Adrenal gland (tissue), 9 donors: ENCODE measurements at regions not wholly inside any gene's neighbourhood (a gene's known extent, or its start where the extent isn't known, plus 50 kb on each side); places are given as distances from the start of the nearest gene placed in this dataset.

Experiments
- DNase-seq, 7 donors: peaks; one replicate each; pipeline ENCODE4 v3.0.0-alpha.2; 2019 to 2020
- H3K27ac ChIP-seq, 5 donors: fragments of 200-600 bp; sonication (generic) in 4 of 5; 1 replicate in 3 of 5; 2 replicates in 2 of 5; pipeline versions ENCODE4 v1.5.1 to v1.8.0; 2016 to 2020; ENCODE audit warnings: mild to moderate bottlenecking in 1 of 5
- H3K27me3 ChIP-seq: fragments of 200-600 bp; 2 replicates; pipeline ENCODE4 v1.8.0; 2021
- H3K36me3 ChIP-seq, 2 donors: fragments of 200-600 bp; replicated peaks in 1 of 2; 1 replicate in 1 of 2; 2 replicates in 1 of 2; pipeline versions ENCODE4 v1.5.1 to v1.8.0; 2018 to 2022
- H3K4me1 ChIP-seq, 2 donors: fragments of 200-600 bp; replicated peaks in 1 of 2; 1 replicate in 1 of 2; 2 replicates in 1 of 2; pipeline versions ENCODE4 v1.5.1 to v1.8.0; 2018 to 2021
- H3K4me3 ChIP-seq, 4 donors: fragments of 200-600 bp; sonication (generic) in 3 of 4; one replicate each; pipeline ENCODE4 v1.5.1; 2016 to 2018
- H3K9me3 ChIP-seq, 3 donors: fragments of 200-600 bp; sonication (generic) in 1 of 3; replicated peaks in 1 of 3; 1 replicate in 2 of 3; 2 replicates in 1 of 3; pipeline versions ENCODE4 v1.5.1 to v1.8.0; 2016 to 2021
- CTCF ChIP-seq, 6 experiments: fragments of 450-650 bp in 4 of 6; fragments of 200-600 bp in 2 of 6; sonication (generic) in 1 of 6; IDR thresholded peaks; 1 replicate in 5 of 6; 2 replicates in 1 of 6; pipeline versions ENCODE4 v1.5.1 to v1.8.0; 2016 to 2021; ENCODE audit warnings: antibody characterized with exemption in 6 of 6, mild to moderate bottlenecking in 2 of 6, moderate library complexity in 1 of 6
- POLR2A ChIP-seq, 2 donors: fragments of 450-650 bp; IDR thresholded peaks; one replicate each; pipeline ENCODE4 v1.6.1; 2017; ENCODE audit warnings: antibody characterized with exemption in 2 of 2, mild to moderate bottlenecking in 2 of 2, moderate library complexity in 1 of 2
- WGBS, 4 donors: extraction: QIAGEN DNeasy Blood & Tissue Kit in 2 of 4; methylation state at CpG; one replicate each; pipeline versions ENCODE4 v1.1.5 to v1.1.7; 2013 to 2017; 5-methylcytosine and 5-hydroxymethylcytosine counted together
- intact Hi-C, 2 donors: fragments of 100-400 bp; cut with DNase I; formaldehyde crosslinking; loops; one replicate each; pipeline versions ENCODE4 v1.14.1 to v1.15.0; 2022 to 2023
- donor health status: healthy with polysubstance abuse.
- donor health status: Bipolar disorder and iron deficiency.
- donor health status: DM: yes; HTN: yes; CAD: no.
- donor health status: DM: no; HTN: no; CAD: no.
- donor health status: DM: no; HTN: no; CAD: no.

GRCh38 chr2:63668000-63668399, 79.2 kb downstream of the MDH1 start:
- no peak for DNase-seq
- no peak for TF ChIP-seq CTCF (IDR thresholded peaks at IDR 0.05)
- Histone ChIP-seq H3K36me3 (no peaks in the 10 kb centered on the region), H3K9me3 (no peaks in the 10 kb centered on the region), H3K4me3 (no peak overlapping the region), H3K27me3 (no peaks in the 10 kb centered on the region), H3K4me1 (no peaks in the 10 kb centered on the region), H3K27ac (no peak overlapping the region)
- WGBS, 4 donors: 84 to 90% (median 88%) methylated on average over 1 of the region's 1 CpG
- intact Hi-C loops: no loop called here

GRCh38 chr2:63668466-63668865, 79.7 kb downstream of the MDH1 start:
- DNase-seq: no peak
- Histone ChIP-seq H3K27me3 (no peaks in the 10 kb centered on the region), H3K4me3 (no peak overlapping the region), H3K4me1 (no peaks in the 10 kb centered on the region), H3K27ac (no peak overlapping the region), H3K9me3 (no peaks in the 10 kb centered on the region), H3K36me3 (no peaks in the 10 kb centered on the region)
- TF ChIP-seq POLR2A (IDR thresholded peaks at IDR 0.05): no peak
- TF ChIP-seq CTCF (IDR thresholded peaks at IDR 0.05): no peak
- intact Hi-C loops: no loop called here
- WGBS, 4 donors: 46 to 59% (median 50%) methylated on average over 4 of the region's 4 CpGs

- TF ChIP-seq CTCF (IDR thresholded peaks at IDR 0.05) (no peak), POLR2A (IDR thresholded peaks at IDR 0.05) (no peak)
- 72 to 83% (median 81%) methylated on average over 3 of the region's 3 CpGs for WGBS, 4 donors
- H3K9me3 ChIP-seq: no peaks in the 10 kb centered on the region
- H3K27ac ChIP-seq: no peak overlapping the region
- no peak for DNase-seq
- intact Hi-C loops: no loop called here
- no peaks in the 10 kb centered on the region for H3K27me3 ChIP-seq
- H3K4me1 ChIP-seq: no peaks in the 10 kb centered on the region
- no peak overlapping the region for H3K4me3 ChIP-seq
- no peaks in the 10 kb centered on the region for H3K36me3 ChIP-seq
Measured at GRCh38 chr2:63669596-63669995, 80.8 kb downstream of the MDH1 start.

- H3K4me1 ChIP-seq: no peaks in the 10 kb centered on the region
- DNase-seq: no peak
- 63 to 75% (median 71%) methylated on average over 4 of the region's 4 CpGs for WGBS, 4 donors
Measured at GRCh38 chr2:63673865-63674533, 85.2 kb downstream of the MDH1 start.

More at GRCh38 chr2:63673865-63674533, 85.2 kb downstream of the MDH1 start:
- no peak overlapping the region for H3K4me3 ChIP-seq
- no peak overlapping the region for H3K27ac ChIP-seq
- H3K36me3 ChIP-seq: no peaks in the 10 kb centered on the region
- TF ChIP-seq POLR2A (IDR thresholded peaks at IDR 0.05) (no peak), CTCF (IDR thresholded peaks at IDR 0.05) (no peak)
- no peaks in the 10 kb centered on the region for H3K9me3 ChIP-seq
- intact Hi-C loops: no loop called here
- no peaks in the 10 kb centered on the region for H3K27me3 ChIP-seq
